ENCODE measurements at regions not wholly inside any gene's neighbourhood (a gene's known extent, or its start where the extent isn't known, plus 50 kb on each side); places are given as distances from the start of the nearest gene placed in this dataset.

DNA sequence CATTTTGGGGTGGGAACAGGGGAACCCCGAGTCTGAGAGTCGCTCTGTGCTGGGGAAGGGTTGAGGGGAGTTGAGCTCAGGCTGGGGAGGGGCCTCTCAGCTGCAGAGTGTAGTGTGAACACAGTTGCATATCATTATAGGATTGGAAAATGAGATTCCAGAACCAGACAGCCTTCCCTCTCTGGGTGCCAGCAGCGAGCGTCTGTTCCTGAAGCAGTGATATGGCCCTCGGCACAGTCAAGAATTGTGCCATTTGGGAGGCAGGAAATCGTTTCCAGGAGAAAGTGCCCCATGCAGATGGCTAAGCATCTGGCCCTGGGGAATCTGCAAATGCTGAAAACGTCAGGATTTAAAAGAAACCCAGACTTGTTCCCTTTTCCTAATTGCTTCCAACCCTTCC, 70.4 kb upstream of the SFSWAP start:
- TF ChIP-seq CTCF (optimal IDR thresholded peaks at IDR 0.05 in 1 of 3, IDR thresholded peaks at IDR 0.05 in 1 of 3, conservative IDR thresholded peaks at IDR 0.05 in 1 of 3; ENCODE audit: extremely low read depth in 1 of 3, insufficient read depth in 2 of 3, low read length in 3 of 3) (no peak), EZH2 (IDR thresholded peaks at IDR 0.05; ENCODE audit: low read length) (no peak)

Data from keratinocyte (primary cell).